SU-DHL-6 (cell line): ENCODE measurements at regions not wholly inside any gene's neighbourhood (a gene's known extent, or its start where the extent isn't known, plus 50 kb on each side); places are given as distances from the start of the nearest gene placed in this dataset.

Experiments used
- CTCF ChIP-seq: fragments of 200-600 bp; sonication (generic); IDR thresholded peaks from one replicate; pipeline ENCODE4 v1.5.1; 2017; ENCODE audit warnings: antibody characterized with exemption, mild to moderate bottlenecking, low read length, moderate library complexity; ENCODE audit not compliant: insufficient read depth, poor library complexity, severe bottlenecking
- EZH2phosphoT487 ChIP-seq: fragments of 200-600 bp; sonication (generic), shearing (Covaris generic); conservative IDR thresholded peaks from 2 replicates; pipeline ENCODE4 v1.6.1; 2018; ENCODE audit warnings: mild to moderate bottlenecking, antibody characterized with exemption, low read length, moderate library complexity, mixed read lengths

DNA sequence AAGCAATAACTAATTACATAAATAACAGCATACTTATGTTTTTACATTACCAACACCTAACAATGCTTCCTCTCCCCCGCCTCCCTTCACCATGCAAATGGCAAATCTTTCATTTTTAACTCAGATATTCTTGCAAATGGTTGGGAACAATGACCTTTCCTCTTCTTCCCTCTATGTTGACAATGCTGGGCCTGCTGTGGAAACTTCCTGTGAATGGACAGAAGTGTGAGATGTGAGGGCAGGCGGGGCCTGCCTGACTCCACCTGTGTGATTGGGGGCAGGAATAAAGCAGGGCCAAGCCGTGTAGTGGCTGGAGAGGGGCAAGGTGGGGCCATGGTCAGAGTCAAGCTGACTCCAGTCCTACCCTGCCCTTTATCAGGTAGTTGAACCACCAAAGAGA lies 289.6 kb downstream of the RPS6KC1 start:
- no peak for TF ChIP-seq CTCF
- no peak for TF ChIP-seq EZH2phosphoT487
